DOHH2 (cell line): ENCODE measurements at regions not wholly inside any gene's neighbourhood (a gene's known extent, or its start where the extent isn't known, plus 50 kb on each side); places are given as distances from the start of the nearest gene placed in this dataset.

Source experiments
- H3F3A ChIP-seq: fragments of 200-600 bp; sonication (generic), shearing (Covaris generic); 2 replicates; pipeline ENCODE4 v1.6.0; 2016; ENCODE audit warnings: antibody characterized with exemption, mild to moderate bottlenecking; ENCODE audit not compliant: control insufficient read depth, insufficient read depth
- H3K27ac ChIP-seq: fragments of 200-600 bp; sonication (generic); 2 replicates; pipeline ENCODE4 v1.5.1; 2014; ENCODE audit warnings: low read depth, mild to moderate bottlenecking, low read length, moderate library complexity
- H3K27me3 ChIP-seq: fragments of 200-600 bp; sonication (generic); 2 replicates; pipeline ENCODE4 v1.6.1; 2014; ENCODE audit warnings: mild to moderate bottlenecking, low read length, mixed read lengths; ENCODE audit not compliant: control insufficient read depth
- H3K36me3 ChIP-seq: fragments of 200-600 bp; sonication (generic); 2 replicates; pipeline ENCODE4 v1.6.1; 2014; ENCODE audit warnings: mild to moderate bottlenecking, low read length, moderate library complexity, mixed read lengths; ENCODE audit not compliant: control insufficient read depth
- H3K4me1 ChIP-seq: fragments of 200-600 bp; sonication (generic); 2 replicates; pipeline ENCODE4 v1.6.1; 2014; ENCODE audit warnings: mild to moderate bottlenecking, low read length, mixed read lengths; ENCODE audit not compliant: control insufficient read depth
- H3K4me2 ChIP-seq: fragments of 200-600 bp; sonication (generic); 2 replicates; pipeline ENCODE4 v1.6.0; 2014; ENCODE audit warnings: mild to moderate bottlenecking, low read length, moderate library complexity
- H3K4me3 ChIP-seq: fragments of 200-600 bp; sonication (generic); 2 replicates; pipeline ENCODE4 v1.5.1; 2014; ENCODE audit warnings: mild to moderate bottlenecking, low read length, mixed read lengths
- H3K79me2 ChIP-seq: fragments of 200-600 bp; sonication (generic); 2 replicates; pipeline ENCODE4 v1.6.1; 2014; ENCODE audit warnings: mild to moderate bottlenecking, low read length, mixed read lengths; ENCODE audit not compliant: control insufficient read depth
- H3K9me2 ChIP-seq: fragments of 200-600 bp; sonication (generic); replicated peaks from 2 replicates; pipeline ENCODE4 v1.6.1; 2014; ENCODE audit warnings: mild to moderate bottlenecking, low read length, mixed read lengths; ENCODE audit not compliant: control insufficient read depth
- H3K9me3 ChIP-seq: fragments of 200-600 bp; sonication (generic); 2 replicates; pipeline ENCODE4 v1.6.1; 2014; ENCODE audit warnings: antibody characterized with exemption, low read length, mixed read lengths; ENCODE audit not compliant: control insufficient read depth, insufficient read depth
- H4K20me1 ChIP-seq: fragments of 200-600 bp; sonication (generic); 2 replicates; pipeline ENCODE4 v1.6.0; 2014; ENCODE audit warnings: low read depth, mild to moderate bottlenecking, antibody characterized with exemption, low read length, moderate library complexity; ENCODE audit not compliant: control insufficient read depth, insufficient read depth
- CTCF ChIP-seq: fragments of 200-600 bp; sonication (generic); IDR thresholded peaks from one replicate; pipeline ENCODE4 v1.5.1; 2014; ENCODE audit warnings: antibody characterized with exemption, mild to moderate bottlenecking, low read depth, low read length; ENCODE audit not compliant: poor library complexity, severe bottlenecking
- EZH2phosphoT487 ChIP-seq: fragments of 200-600 bp; sonication (generic); IDR thresholded peaks from 2 replicates; pipeline ENCODE4 v1.6.1; 2017; ENCODE audit warnings: borderline replicate concordance, mild to moderate bottlenecking, antibody characterized with exemption, low read length, moderate library complexity, mixed read lengths

GRCh38 chr6:139742671-139743070, 368.2 kb upstream of the CITED2 start:
- H3K9me3 ChIP-seq: no peaks in the 10 kb centered on the region
- no peak overlapping the region for H3K27ac ChIP-seq
- TF ChIP-seq EZH2phosphoT487 (no peak), CTCF (no peak)

DNA sequence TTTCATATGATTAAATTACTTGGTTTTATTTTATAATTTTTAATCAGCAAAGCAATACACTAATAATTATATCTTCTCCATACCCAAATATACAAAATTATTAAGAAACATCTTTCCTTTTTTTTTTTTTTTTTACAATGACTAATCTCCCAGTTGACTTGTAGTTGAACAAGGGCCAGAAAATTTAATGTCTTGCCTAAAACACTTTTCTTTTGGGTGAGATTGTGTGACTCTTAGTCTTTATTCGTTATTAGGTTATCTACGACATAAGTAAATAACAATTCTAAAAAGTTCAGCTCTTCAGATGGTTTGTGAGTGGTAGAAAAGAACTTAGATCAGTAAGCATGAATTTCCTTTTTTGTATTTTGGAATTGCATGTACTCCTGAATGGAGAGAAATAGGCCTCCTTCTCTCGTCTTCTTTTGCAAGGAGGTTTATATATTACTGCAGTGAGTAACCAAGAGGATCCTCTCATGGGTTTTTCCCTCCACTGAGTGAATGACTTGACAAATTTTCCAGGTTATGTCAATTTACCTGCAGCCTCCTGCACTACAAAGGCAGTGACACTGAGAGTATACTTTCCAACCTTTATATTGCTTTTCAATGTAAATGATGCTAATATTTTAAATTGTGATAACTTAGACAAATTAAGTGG, 364.5 kb upstream of the CITED2 start:
- TF ChIP-seq CTCF: no peak
- no peak for TF ChIP-seq EZH2phosphoT487
- no peak overlapping the region for H3K4me3 ChIP-seq
- no peaks in the 10 kb centered on the region for H3K9me2 ChIP-seq

More at GRCh38 chr6:139742671-139743070, 368.2 kb upstream of the CITED2 start:
- Histone ChIP-seq H3K27me3 (no peaks in the 10 kb centered on the region), H3K4me3 (no peak overlapping the region), H3K9me2 (no peaks in the 10 kb centered on the region), H3K4me1 (no peaks in the 10 kb centered on the region), H3K79me2 (no peaks in the 10 kb centered on the region), H3K4me2 (no peak overlapping the region), H4K20me1 (no peaks in the 10 kb centered on the region), H3F3A (no peaks in the 10 kb centered on the region), H3K36me3 (no peaks in the 10 kb centered on the region)

GRCh38 chr6:139736325-139736906, 362.0 kb upstream of the CITED2 start:
- no peaks in the 10 kb centered on the region for H3F3A ChIP-seq
- H4K20me1 ChIP-seq: no peaks in the 10 kb centered on the region
- no peak overlapping the region for H3K4me3 ChIP-seq
- H3K79me2 ChIP-seq: no peaks in the 10 kb centered on the region
- no peaks in the 10 kb centered on the region for H3K27me3 ChIP-seq
- H3K4me1 ChIP-seq: no peaks in the 10 kb centered on the region
- no peak overlapping the region for H3K27ac ChIP-seq
- TF ChIP-seq EZH2phosphoT487 (no peak), CTCF (no peak)
- no peaks in the 10 kb centered on the region for H3K9me2 ChIP-seq
- H3K4me2 ChIP-seq: no peak overlapping the region
- H3K36me3 ChIP-seq: no peaks in the 10 kb centered on the region
- H3K9me3 ChIP-seq: no peaks in the 10 kb centered on the region

More for the DNA sequence above, 364.5 kb upstream of the CITED2 start:
- Histone ChIP-seq H3K27ac (no peak overlapping the region), H3K79me2 (no peaks in the 10 kb centered on the region), H3K27me3 (no peaks in the 10 kb centered on the region), H3K4me1 (no peaks in the 10 kb centered on the region), H3K36me3 (no peaks in the 10 kb centered on the region), H3K9me3 (no peaks in the 10 kb centered on the region), H3K4me2 (no peak overlapping the region), H3F3A (no peaks in the 10 kb centered on the region), H4K20me1 (no peaks in the 10 kb centered on the region)
